ENCODE measurements at regions not wholly inside any gene's neighbourhood (a gene's known extent, or its start where the extent isn't known, plus 50 kb on each side); places are given as distances from the start of the nearest gene placed in this dataset.
"Not testable (repeated sequence)": the region's sequence is repeated elsewhere in the genome, so short reads cannot be mapped to it uniquely, and the experiment has no call there.

- no peak for DNase-seq
Observed at GRCh38 chr5:165029099-165029870, 1523.9 kb downstream of the MAT2B start.

- DNase-seq: no peak
Observed at GRCh38 chr5:165030971-165031370, 1525.6 kb downstream of the MAT2B start.

- DNase-seq: no peak
Observed at GRCh38 chr5:165031371-165031770, 1526.0 kb downstream of the MAT2B start.

GRCh38 chr5:165035520-165035919, 1530.1 kb downstream of the MAT2B start:
- DNase-seq: no peak

GRCh38 chr5:165039748-165040147, 1534.3 kb downstream of the MAT2B start:
- DNase-seq: no peak

GRCh38 chr5:165045941-165046340, 1540.5 kb downstream of the MAT2B start:
- not testable (repeated sequence) for DNase-seq

GRCh38 chr5:165055476-165055875, 1550.1 kb downstream of the MAT2B start:
- DNase-seq: no peak

- no peak for DNase-seq
Observed at GRCh38 chr5:165057145-165057544, 1551.7 kb downstream of the MAT2B start.

GRCh38 chr5:165066751-165067385, 1561.4 kb downstream of the MAT2B start:
- DNase-seq: no peak

GRCh38 chr5:165076686-165077085, 1571.3 kb downstream of the MAT2B start:
- no peak for DNase-seq

GRCh38 chr5:165079389-165079788, 1574.0 kb downstream of the MAT2B start:
- DNase-seq: no peak

- DNase-seq: no peak
Observed at GRCh38 chr5:165083394-165083793, 1578.0 kb downstream of the MAT2B start.

- no peak for DNase-seq
Observed at GRCh38 chr5:165086465-165086864, 1581.0 kb downstream of the MAT2B start.

GRCh38 chr5:165094782-165095181, 1589.4 kb downstream of the MAT2B start:
- no peak for DNase-seq

- no peak for DNase-seq
Observed at GRCh38 chr5:165101709-165102108, 1596.3 kb downstream of the MAT2B start.

- no peak for DNase-seq
Observed at GRCh38 chr5:165104611-165105010, 1599.2 kb downstream of the MAT2B start.

- no peak for DNase-seq
Observed at GRCh38 chr5:165108809-165109208, 1603.4 kb downstream of the MAT2B start.

GRCh38 chr5:165119175-165119574, 1613.8 kb downstream of the MAT2B start:
- no peak for DNase-seq

GRCh38 chr5:165126598-165126997, 1621.2 kb downstream of the MAT2B start:
- no peak for DNase-seq

GRCh38 chr5:165127941-165128340, 1622.5 kb downstream of the MAT2B start:
- no peak for DNase-seq

GRCh38 chr5:165130656-165131055, 1625.2 kb downstream of the MAT2B start:
- no peak for DNase-seq

GRCh38 chr5:165134155-165134554, 1628.7 kb downstream of the MAT2B start:
- no peak for DNase-seq

- no peak for DNase-seq
Observed at GRCh38 chr5:165135565-165135964, 1630.1 kb downstream of the MAT2B start.

GRCh38 chr5:165137701-165138100, 1632.3 kb downstream of the MAT2B start:
- no peak for DNase-seq

GRCh38 chr5:165138236-165138635, 1632.8 kb downstream of the MAT2B start:
- no peak for DNase-seq

All from T-helper 9 cell (primary cell).